ENCODE measurements at regions not wholly inside any gene's neighbourhood (a gene's known extent, or its start where the extent isn't known, plus 50 kb on each side); places are given as distances from the start of the nearest gene placed in this dataset.

- Histone ChIP-seq H2BK12ac (ENCODE audit: low read depth, low read length) (no peak overlapping the region), H3K27ac (ENCODE audit: low read depth, low read length) (no peak overlapping the region), H3K4ac (replicated peaks; ENCODE audit: insufficient read length, low read depth, low read length) (no peak overlapping the region), H4K8ac (ENCODE audit: extremely low read depth, insufficient read depth, low read length) (no peak overlapping the region), H4K5ac (ENCODE audit: insufficient read length, low read depth, low read length) (no peak overlapping the region), H3K9me3 (ENCODE audit: insufficient read depth in 2 of 2, low read depth in 1 of 2, low read length in 1 of 2) (no peaks in the 10 kb centered on the region), H2AFZ (ENCODE audit: low read length) (no peak overlapping the region), H2BK120ac (replicated peaks; ENCODE audit: low read depth, low read length) (no peak overlapping the region), H3K4me2 (ENCODE audit: insufficient read depth in 1 of 2, low read depth in 2 of 2, low read length in 2 of 2) (no peak overlapping the region), H3K23me2 (ENCODE audit: low read depth, low read length) (no peaks in the 10 kb centered on the region), H3K4me3 (ENCODE audit: extremely low read depth in 1 of 4, insufficient read depth in 2 of 4, low read depth in 3 of 4, low read length in 4 of 4) (no peak overlapping the region), H4K91ac (replicated peaks; ENCODE audit: insufficient read length, low read length) (no peak overlapping the region), H2BK15ac (ENCODE audit: low read length) (no peak overlapping the region), H3K14ac (ENCODE audit: insufficient read length) (no peak overlapping the region), H3K23ac (ENCODE audit: insufficient read length) (no peak overlapping the region), H3K36me3 (ENCODE audit: control insufficient read depth in 2 of 4, insufficient read depth in 4 of 4, low read length in 3 of 4) (no peaks in the 10 kb centered on the region), H2BK20ac (ENCODE audit: low read length) (no peak overlapping the region), H3K18ac (ENCODE audit: extremely low read depth, low read length) (no peak overlapping the region), H2AK5ac (ENCODE audit: low read depth, low read length) (no peak overlapping the region), H3K4me1 (replicated peaks in 1 of 4; ENCODE audit: control insufficient read depth in 3 of 4, insufficient read depth in 4 of 4, low read length in 3 of 4) (peaks cover 2 to 11% (median 8%) of the 10 kb centered on the region in 4 experiments; a peak in 5 of 7 replicates), H3K9ac (replicated peaks in 1 of 4; ENCODE audit: extremely low read depth in 1 of 4, low read depth in 3 of 4, low read length in 3 of 4) (no peak overlapping the region), H4K20me1 (replicated peaks in 1 of 2; ENCODE audit: control insufficient read depth in 1 of 2, insufficient read depth in 2 of 2, low read length in 2 of 2) (no peaks in the 10 kb centered on the region), H3K79me1 (ENCODE audit: low read depth, low read length) (no peaks in the 10 kb centered on the region), H3K79me2 (ENCODE audit: control insufficient read depth in 1 of 2, insufficient read depth in 2 of 2, low read length in 2 of 2) (no peaks in the 10 kb centered on the region), H2BK5ac (ENCODE audit: low read depth, low read length) (no peak overlapping the region), H3K27me3 (replicated peaks in 1 of 4; ENCODE audit: control insufficient read depth in 3 of 4, extremely low read depth in 1 of 4, insufficient read depth in 3 of 4, low read length in 3 of 4) (no peaks in the 10 kb centered on the region), H3K56ac (replicated peaks; ENCODE audit: insufficient read length, low read depth, low read length) (no peak overlapping the region)
- ChIA-PET CTCF (ENCODE audit: partially characterized antibody) (interaction anchor here (1.0 to 4.4 kb wide), 2 partner anchors 12 to 13 kb away, joined by 4 to 23 read pairs; no protein-coding TSS in a partner anchor), POLR2A (ENCODE audit: partially characterized antibody) (no interaction called here)
- peak in 1 of 2 experiments; percentile 36 for DNase-seq (ENCODE audit: low read depth in 1 of 2, low spot score in 2 of 2)
- no peak for FAIRE-seq
- TF ChIP-seq GABPA (IDR thresholded peaks at IDR 0.05; ENCODE audit: borderline replicate concordance, insufficient read depth, low read length) (no peak), YY1 (IDR thresholded peaks at IDR 0.05; ENCODE audit: low read depth, low read length) (no peak), TEAD4 (IDR thresholded peaks at IDR 0.05; ENCODE audit: low read depth, low read length) (no peak), FOSL1 (IDR thresholded peaks at IDR 0.05; ENCODE audit: insufficient read depth, low read depth, low read length) (no peak), NANOG (IDR thresholded peaks at IDR 0.05; ENCODE audit: insufficient read depth, low read depth, low read length, poor library complexity, severe bottlenecking) (no peak), RBBP5 (IDR thresholded peaks at IDR 0.05; ENCODE audit: borderline replicate concordance, low read depth, low read length) (no peak), SRF (IDR thresholded peaks at IDR 0.05; ENCODE audit: low read depth, low read length) (no peak), TAF7 (optimal IDR thresholded peaks at IDR 0.05; ENCODE audit: borderline replicate concordance, low read depth, low read length) (no peak), RFX5 (IDR thresholded peaks at IDR 0.05; ENCODE audit: borderline replicate concordance, low read depth, low read length) (no peak), TCF12 (IDR thresholded peaks at IDR 0.05; ENCODE audit: low read depth, low read length) (no peak), NRF1 (IDR thresholded peaks at IDR 0.05; ENCODE audit: low read depth, low read length) (no peak), EP300 (IDR thresholded peaks at IDR 0.05; ENCODE audit: borderline replicate concordance in 1 of 2, low read depth in 2 of 2, low read length in 2 of 2) (no peak), MAFK (IDR thresholded peaks at IDR 0.05; ENCODE audit: low read depth, low read length) (no peak), BACH1 (IDR thresholded peaks at IDR 0.05; ENCODE audit: low read length) (no peak), EGR1 (IDR thresholded peaks at IDR 0.05; ENCODE audit: borderline replicate concordance, low read depth, low read length) (no peak)
- WGBS, 2 experiments (ENCODE audit: extremely low coverage in 1 of 2, insufficient coverage in 1 of 2, insufficient read length in 1 of 2, insufficient replicate concordance in 2 of 2, low coverage in 1 of 2, low lambda C conversion rate in 2 of 2, missing lambda C conversion rate in 1 of 2): 87% methylated on average over 9 of the region's 9 CpGs; no CpG with 5 or more reads in 1 of the 2 experiments
Measured at GRCh38 chr10:123517426-123517825, 148.7 kb upstream of the GPR26 start.

All from H1 (cell line).